ENCODE measurements at regions not wholly inside any gene's neighbourhood (a gene's known extent, or its start where the extent isn't known, plus 50 kb on each side); places are given as distances from the start of the nearest gene placed in this dataset.

DNA sequence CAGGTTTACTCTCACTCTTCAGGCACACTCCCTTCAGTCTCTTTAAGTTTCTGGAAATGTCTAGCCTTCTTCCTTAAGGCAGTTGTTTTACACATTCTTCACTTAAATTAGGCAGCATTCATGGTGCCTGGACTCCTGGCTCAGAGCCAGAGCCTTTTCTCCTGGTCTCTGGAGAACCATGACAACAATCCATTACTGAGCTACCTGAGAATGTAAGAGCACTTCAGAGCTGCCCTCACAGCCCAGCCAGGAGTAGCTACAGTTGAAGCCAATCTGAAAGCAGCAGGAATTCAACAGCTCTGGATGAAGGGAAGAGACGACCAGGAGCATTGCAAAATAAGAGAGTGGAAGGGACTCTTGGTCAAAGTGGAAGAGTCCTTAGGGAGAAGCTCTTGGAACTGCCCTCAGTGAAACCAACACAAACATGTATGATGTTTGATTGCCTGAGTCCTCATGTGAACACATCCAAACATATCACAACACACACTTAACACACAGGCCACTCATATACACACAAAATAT, 416.8 kb upstream of the SPTLC3 start:
- DNase-seq: no peak
- ChIA-PET POLR2A (no interaction called here), CTCF (no interaction called here)
- Mint-ChIP-seq H3K4me3 (no peak overlapping the region), H3K9me3 (peaks cover 10% of the 10 kb centered on the region), H3K27me3 (no peaks in the 10 kb centered on the region), H3K36me3 (ENCODE audit: low read depth) (no peaks in the 10 kb centered on the region), H3K4me1 (no peaks in the 10 kb centered on the region), H3K27ac (no peak overlapping the region)

DNA sequence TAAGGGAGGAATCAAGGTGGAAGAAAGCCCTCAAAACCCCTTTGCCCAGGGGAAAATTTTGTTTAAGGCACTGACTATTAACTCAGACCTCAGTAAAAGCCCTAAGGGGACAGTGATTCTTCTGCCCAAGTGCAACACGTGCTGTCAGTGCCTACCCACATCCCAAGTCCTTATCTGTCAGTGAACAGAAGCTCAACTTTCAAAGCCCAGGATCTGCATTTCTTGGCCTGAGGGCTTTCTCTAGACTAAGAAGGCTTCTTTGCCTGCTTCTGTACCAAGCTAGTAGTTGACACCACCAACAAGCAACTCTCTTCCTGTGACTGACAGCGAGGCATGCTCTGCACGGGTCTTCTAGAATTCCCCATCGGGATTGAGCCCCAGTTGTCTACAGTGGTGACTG, 416.0 kb upstream of the SPTLC3 start:
- Mint-ChIP-seq H3K4me1 (no peaks in the 10 kb centered on the region), H3K36me3 (ENCODE audit: low read depth) (no peaks in the 10 kb centered on the region), H3K27ac (no peak overlapping the region), H3K9me3 (peaks cover 14% of the 10 kb centered on the region), H3K27me3 (no peaks in the 10 kb centered on the region), H3K4me3 (no peak overlapping the region)
- no peak for DNase-seq
- POLR2A ChIA-PET: no interaction called here
- CTCF ChIA-PET: no interaction called here

DNA sequence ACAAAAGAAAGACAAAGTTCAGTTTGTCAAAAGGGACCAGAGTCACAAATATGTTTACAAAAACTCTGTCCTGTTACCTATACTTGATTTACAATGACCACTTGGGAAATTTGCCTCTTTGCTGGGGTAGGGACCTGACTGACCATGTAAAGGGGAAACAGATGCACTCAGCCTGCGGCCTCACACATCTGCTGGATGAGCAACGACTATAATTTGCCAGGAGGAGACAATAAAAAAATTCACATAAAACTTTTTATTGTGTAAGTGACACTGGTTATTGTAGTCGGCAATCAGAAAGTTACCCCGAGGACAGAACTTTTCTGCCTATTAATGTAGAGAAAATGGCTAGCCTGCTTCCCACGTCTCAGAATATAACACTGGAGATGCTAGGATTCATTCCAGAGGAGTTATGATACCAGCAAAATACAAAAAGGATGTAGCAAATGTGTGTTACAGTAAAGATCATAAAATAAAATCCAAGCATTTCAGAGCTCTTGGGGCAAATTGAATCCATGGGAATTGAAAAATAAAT, 415.4 kb upstream of the SPTLC3 start:
- Mint-ChIP-seq H3K27ac (no peak overlapping the region), H3K4me3 (no peak overlapping the region)
- CTCF ChIA-PET: no interaction called here

DNA sequence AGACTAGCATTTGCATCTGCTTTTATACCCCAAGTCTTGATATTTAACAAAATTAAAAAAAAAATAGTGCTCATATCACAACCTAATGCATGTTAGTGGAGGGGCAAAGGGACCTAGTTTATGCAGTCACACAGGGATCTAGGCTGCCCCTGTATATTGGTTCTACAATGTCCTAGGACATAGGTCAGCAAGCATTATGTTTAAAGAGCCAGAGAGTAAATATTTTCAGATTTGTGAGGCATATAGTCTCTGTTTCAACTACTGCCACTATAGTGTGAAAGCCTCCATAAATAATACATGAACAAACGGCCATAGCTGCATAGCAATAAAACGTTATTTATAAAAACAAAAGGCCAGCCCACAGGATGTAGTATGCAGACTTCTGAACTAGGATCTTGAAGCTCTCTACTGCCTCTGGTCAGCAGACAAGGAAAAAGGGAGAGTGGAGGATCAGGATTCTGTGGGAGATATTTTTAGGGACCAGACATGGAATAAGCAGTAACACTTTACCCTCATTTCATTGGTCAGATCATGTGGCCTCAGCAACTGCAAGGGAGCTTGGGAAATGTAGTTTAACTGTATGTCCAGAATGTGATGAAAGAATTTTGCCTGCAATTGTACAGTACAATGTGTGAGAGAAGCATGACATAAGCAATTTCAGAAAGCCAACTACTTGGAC, 414.2 kb upstream of the SPTLC3 start:
- no peak overlapping the region for H3K4me3 Mint-ChIP-seq

More for the DNA sequence above, 415.4 kb upstream of the SPTLC3 start:
- no peak for DNase-seq
- Mint-ChIP-seq H3K36me3 (ENCODE audit: low read depth) (no peaks in the 10 kb centered on the region), H3K27me3 (no peaks in the 10 kb centered on the region), H3K9me3 (peaks cover 14% of the 10 kb centered on the region), H3K4me1 (no peaks in the 10 kb centered on the region)
- POLR2A ChIA-PET: no interaction called here

DNA sequence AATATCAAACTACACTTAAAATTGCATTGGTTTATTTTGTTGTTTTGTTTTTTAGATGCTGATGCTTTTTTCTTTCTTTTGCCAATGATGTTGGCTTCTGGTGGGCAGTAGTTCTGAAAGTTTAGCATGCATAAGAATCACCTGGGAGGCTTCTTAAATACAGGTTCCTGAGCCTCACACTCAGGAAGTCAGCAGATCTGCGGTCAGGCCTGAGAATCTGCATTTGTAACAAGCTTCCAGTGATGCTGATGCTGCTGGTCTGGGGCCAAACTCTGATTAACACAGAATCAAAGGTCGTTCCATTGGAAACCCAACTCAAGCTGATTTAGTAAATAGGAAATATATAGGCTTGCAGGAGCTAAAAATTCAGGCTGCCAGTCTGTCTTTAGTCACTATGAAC, 412.9 kb upstream of the SPTLC3 start:
- H3K36me3 Mint-ChIP-seq (ENCODE audit: low read depth): no peaks in the 10 kb centered on the region
- no peaks in the 10 kb centered on the region for H3K27me3 Mint-ChIP-seq
- H3K27ac Mint-ChIP-seq: no peak overlapping the region
- POLR2A ChIA-PET: no interaction called here
- no peak for DNase-seq
- H3K9me3 Mint-ChIP-seq: peaks cover 12% of the 10 kb centered on the region
- no peaks in the 10 kb centered on the region for H3K4me1 Mint-ChIP-seq
- CTCF ChIA-PET: no interaction called here
- H3K4me3 Mint-ChIP-seq: no peak overlapping the region

More for the DNA sequence above, 414.2 kb upstream of the SPTLC3 start:
- DNase-seq: no peak
- H3K9me3 Mint-ChIP-seq: peaks cover 14% of the 10 kb centered on the region
- H3K27ac Mint-ChIP-seq: no peak overlapping the region
- ChIA-PET CTCF (no interaction called here), POLR2A (no interaction called here)
- no peaks in the 10 kb centered on the region for H3K36me3 Mint-ChIP-seq (ENCODE audit: low read depth)
- no peaks in the 10 kb centered on the region for H3K4me1 Mint-ChIP-seq
- no peaks in the 10 kb centered on the region for H3K27me3 Mint-ChIP-seq

DNA sequence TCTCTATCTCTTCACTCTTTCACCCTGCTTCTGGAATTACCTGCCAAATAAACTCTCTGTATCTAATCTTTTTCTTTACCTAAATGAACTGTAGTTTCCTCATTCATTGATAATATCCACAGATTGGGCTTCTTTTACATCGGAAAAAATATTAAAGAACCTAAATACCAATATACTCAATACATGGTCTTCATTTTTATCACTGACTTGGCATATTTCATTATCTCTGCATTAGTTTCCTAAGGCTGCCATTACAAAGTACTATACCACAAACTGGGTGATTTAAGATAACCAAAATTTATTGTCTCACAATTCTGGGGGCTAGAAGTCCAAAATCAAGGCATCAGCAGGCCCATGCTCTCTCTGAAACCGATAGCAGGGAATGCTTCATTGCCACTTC, 411.9 kb upstream of the SPTLC3 start:
- H3K4me1 Mint-ChIP-seq: no peaks in the 10 kb centered on the region
- no peaks in the 10 kb centered on the region for H3K27me3 Mint-ChIP-seq
- CTCF ChIA-PET: no interaction called here
- H3K36me3 Mint-ChIP-seq (ENCODE audit: low read depth): no peaks in the 10 kb centered on the region
- POLR2A ChIA-PET: no interaction called here
- H3K27ac Mint-ChIP-seq: no peak overlapping the region
- no peak overlapping the region for H3K4me3 Mint-ChIP-seq
- DNase-seq: no peak
- H3K9me3 Mint-ChIP-seq: peaks cover 10% of the 10 kb centered on the region

DNA sequence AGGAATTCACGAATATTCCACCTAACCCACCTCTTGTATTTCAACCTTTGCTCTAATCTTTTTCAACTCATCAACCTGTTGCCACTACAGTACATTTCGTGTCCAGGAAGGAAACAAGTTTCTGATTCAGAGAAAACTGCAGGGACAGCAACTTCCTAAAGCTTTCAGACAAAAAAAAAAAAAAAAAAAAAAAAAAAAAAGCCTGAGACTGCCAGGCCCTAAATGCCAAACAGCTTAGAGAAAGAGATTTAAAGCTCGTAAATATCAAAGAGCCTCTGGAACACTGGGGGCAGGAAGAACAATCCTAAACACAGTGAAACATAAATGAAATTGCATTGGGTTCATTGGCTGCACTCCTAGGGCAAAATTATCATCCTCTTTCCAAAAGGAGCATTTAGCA, 411.2 kb upstream of the SPTLC3 start:
- no peak for DNase-seq
- ChIA-PET CTCF (no interaction called here), POLR2A (no interaction called here)
- Mint-ChIP-seq H3K27ac (no peak overlapping the region), H3K36me3 (ENCODE audit: low read depth) (no peaks in the 10 kb centered on the region), H3K4me3 (no peak overlapping the region), H3K9me3 (peaks cover 9% of the 10 kb centered on the region), H3K27me3 (no peaks in the 10 kb centered on the region), H3K4me1 (no peaks in the 10 kb centered on the region)

DNA sequence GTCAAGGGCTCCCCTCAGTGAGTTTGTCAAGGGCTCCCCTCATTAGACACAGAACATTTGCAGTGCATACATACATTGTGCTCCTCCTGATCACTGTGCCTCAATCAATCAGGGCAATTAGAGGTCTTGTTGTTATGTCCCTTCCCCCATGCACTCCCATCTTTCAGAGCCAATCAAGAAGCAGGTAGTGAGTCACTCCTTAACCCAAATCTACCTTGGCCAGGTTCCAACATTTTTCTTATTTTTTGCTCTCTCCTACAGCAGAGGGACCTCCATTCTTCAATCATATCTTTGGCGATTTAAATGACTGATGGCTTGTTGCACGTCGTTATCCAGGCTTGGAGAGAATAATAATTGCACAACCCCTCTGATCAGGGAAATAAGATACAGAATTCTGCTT, 409.9 kb upstream of the SPTLC3 start:
- peaks cover 9% of the 10 kb centered on the region for H3K9me3 Mint-ChIP-seq
- no peaks in the 10 kb centered on the region for H3K27me3 Mint-ChIP-seq
- no peak for DNase-seq
- no peak overlapping the region for H3K4me3 Mint-ChIP-seq
- ChIA-PET CTCF (no interaction called here), POLR2A (no interaction called here)
- no peaks in the 10 kb centered on the region for H3K36me3 Mint-ChIP-seq (ENCODE audit: low read depth)
- H3K27ac Mint-ChIP-seq: no peak overlapping the region
- H3K4me1 Mint-ChIP-seq: no peaks in the 10 kb centered on the region

DNA sequence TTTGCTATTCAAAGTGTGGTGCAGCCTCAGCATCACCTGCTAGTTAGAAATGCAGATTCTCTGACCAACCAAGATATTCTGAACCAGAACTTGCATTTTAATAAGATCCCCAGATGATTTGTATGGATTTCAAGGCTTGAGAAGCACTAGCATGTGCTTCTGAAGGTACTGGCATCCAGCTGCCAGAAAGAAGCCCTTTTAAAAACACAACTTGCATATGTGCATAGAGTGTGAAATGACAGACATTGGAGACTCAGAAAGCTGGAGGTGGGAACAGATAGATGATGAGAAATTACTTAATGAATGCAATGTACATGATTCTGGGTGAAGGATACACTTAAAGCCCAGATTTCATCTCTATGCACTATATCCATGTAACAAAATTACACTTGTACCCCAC, 409.3 kb upstream of the SPTLC3 start:
- no peak overlapping the region for H3K27ac Mint-ChIP-seq
- ChIA-PET POLR2A (no interaction called here), CTCF (no interaction called here)
- no peaks in the 10 kb centered on the region for H3K36me3 Mint-ChIP-seq (ENCODE audit: low read depth)
- H3K4me3 Mint-ChIP-seq: no peak overlapping the region
- DNase-seq: no peak
- H3K27me3 Mint-ChIP-seq: no peaks in the 10 kb centered on the region
- peaks cover 11% of the 10 kb centered on the region for H3K9me3 Mint-ChIP-seq
- H3K4me1 Mint-ChIP-seq: no peaks in the 10 kb centered on the region

DNA sequence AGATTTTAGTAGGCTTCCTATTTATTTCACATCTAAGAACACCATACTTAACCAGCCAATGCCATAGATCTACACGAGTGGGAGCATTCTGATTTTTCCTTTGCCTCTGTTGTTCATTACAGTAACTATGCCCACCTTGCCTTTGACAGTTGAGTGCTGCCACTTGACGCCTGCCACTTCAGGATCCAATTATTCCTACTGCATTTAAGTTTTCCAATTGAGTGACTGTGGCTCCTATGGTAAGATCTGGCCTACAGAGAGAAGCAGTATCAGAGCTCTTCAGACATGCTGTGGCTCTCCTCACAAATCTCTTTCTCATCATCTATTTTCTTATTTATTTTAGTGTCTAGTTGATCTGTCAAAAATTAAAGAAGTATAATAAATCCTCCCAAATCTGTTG, 403.0 kb upstream of the SPTLC3 start:
- ChIA-PET POLR2A (no interaction called here), CTCF (no interaction called here)
- DNase-seq: no peak
- Mint-ChIP-seq H3K27ac (no peak overlapping the region), H3K4me3 (no peak overlapping the region), H3K27me3 (no peaks in the 10 kb centered on the region), H3K9me3 (peaks cover 7% of the 10 kb centered on the region), H3K36me3 (ENCODE audit: low read depth) (no peaks in the 10 kb centered on the region), H3K4me1 (no peaks in the 10 kb centered on the region)

DNA sequence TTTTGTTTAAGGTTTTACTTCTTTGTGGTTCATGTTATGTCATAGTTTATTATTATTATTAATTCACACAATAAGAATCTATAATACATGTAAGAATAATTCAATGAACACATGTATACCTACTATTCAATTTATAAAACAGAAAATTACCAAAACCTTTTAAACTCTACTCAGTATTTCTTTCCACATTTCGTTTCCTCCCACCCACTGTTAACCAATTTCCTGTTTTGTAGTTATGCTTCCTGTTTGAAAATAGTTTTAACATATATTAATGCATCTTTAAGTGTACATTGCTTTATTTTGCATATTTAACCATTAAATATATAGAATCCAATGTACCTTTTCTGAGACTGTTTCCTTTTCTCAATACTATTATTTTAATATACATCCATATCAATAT, 397.9 kb upstream of the SPTLC3 start:
- POLR2A ChIA-PET: no interaction called here
- no peak for DNase-seq
- no peak overlapping the region for H3K27ac Mint-ChIP-seq
- no peaks in the 10 kb centered on the region for H3K27me3 Mint-ChIP-seq
- no peaks in the 10 kb centered on the region for H3K4me1 Mint-ChIP-seq
- no peak overlapping the region for H3K4me3 Mint-ChIP-seq
- H3K9me3 Mint-ChIP-seq: peaks cover 6% of the 10 kb centered on the region
- CTCF ChIA-PET: no interaction called here
- no peaks in the 10 kb centered on the region for H3K36me3 Mint-ChIP-seq (ENCODE audit: low read depth)

DNA sequence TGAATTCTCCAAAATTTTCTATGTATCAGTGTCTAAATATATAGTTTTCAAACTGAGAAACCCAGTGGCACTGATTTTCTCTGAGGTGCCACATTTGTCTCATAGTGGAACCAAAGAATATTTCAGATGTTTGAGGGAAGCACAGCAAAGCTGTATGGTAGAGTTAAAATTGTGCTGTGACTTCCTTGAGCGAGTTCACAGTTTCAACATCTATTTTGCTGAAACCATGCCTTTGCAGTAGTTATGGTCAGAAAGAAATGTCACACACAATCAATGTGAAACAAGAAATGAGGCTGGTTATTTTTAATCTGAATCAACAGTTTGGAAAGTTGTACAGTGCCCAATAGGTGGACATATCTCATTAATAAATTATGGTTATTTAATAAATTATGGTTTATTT, 394.0 kb upstream of the SPTLC3 start:
- Mint-ChIP-seq H3K4me3 (no peak overlapping the region), H3K27me3 (no peaks in the 10 kb centered on the region), H3K4me1 (no peaks in the 10 kb centered on the region), H3K36me3 (ENCODE audit: low read depth) (no peaks in the 10 kb centered on the region), H3K27ac (no peak overlapping the region), H3K9me3 (peaks cover 12% of the 10 kb centered on the region)
- CTCF ChIA-PET: no interaction called here
- no peak for DNase-seq
- POLR2A ChIA-PET: no interaction called here

DNA sequence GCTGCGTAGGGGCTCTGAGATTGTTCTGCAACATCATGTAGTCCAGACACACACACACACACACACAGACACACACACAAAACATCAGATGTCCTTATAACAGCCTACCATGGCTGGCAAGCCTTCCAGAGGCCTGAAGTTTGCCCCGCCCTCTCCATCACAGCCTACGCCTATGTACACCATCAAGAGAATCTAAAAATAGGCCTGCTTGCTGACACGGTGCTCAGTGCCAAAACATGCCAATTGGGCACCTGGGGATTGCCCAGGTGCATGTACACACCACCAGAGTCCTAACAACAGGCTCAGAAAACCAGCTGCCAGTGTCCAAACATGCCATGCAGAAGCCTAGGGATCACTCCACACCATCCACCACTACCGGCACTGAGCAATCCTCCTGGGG, 391.7 kb upstream of the SPTLC3 start:
- no peak for DNase-seq
- Mint-ChIP-seq H3K4me3 (no peak overlapping the region), H3K9me3 (peaks cover 18% of the 10 kb centered on the region), H3K4me1 (no peaks in the 10 kb centered on the region), H3K27ac (no peak overlapping the region), H3K27me3 (no peaks in the 10 kb centered on the region), H3K36me3 (ENCODE audit: low read depth) (no peaks in the 10 kb centered on the region)
- CTCF ChIA-PET: no interaction called here
- POLR2A ChIA-PET: no interaction called here

DNA sequence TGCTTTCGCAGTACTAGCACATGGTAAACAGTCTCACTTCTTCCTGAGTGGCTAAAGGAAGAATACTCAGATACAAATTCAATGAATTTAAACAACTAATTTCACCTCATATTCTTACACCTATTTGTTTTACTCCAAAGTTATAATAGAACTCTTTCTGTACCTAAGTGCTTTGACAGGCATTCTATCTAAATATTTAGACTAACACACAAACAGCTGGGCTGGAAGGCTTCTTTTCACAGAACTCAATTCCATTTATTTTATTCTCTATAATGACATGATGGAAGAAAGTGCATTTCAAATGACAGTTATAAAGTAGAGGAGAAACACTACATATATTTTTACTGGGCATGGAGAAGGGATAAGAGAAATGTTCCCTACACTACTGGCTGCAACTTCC, 384.9 kb upstream of the SPTLC3 start:
- CTCF ChIA-PET: no interaction called here
- Mint-ChIP-seq H3K4me3 (no peak overlapping the region), H3K27me3 (no peaks in the 10 kb centered on the region), H3K9me3 (peaks cover 17% of the 10 kb centered on the region), H3K4me1 (no peaks in the 10 kb centered on the region), H3K27ac (no peak overlapping the region), H3K36me3 (ENCODE audit: low read depth) (no peaks in the 10 kb centered on the region)
- POLR2A ChIA-PET: no interaction called here
- no peak for DNase-seq

Measured in activated CD4-positive, alpha-beta memory T cell treated with anti-CD3 and anti-CD28 coated beads, Interleukin-2, amount 10 ng/mL, durations not matched to agents 7 days and 5 days (primary cell).